T-helper 1 cell treated with Interleukin-12 subunit alpha and Interleukin-12 subunit beta and Interleukin-4 antibody, amounts not matched to agents 30 ng/mL and 1 ng/mL, for 36 hours (primary cell): ENCODE measurements at regions not wholly inside any gene's neighbourhood (a gene's known extent, or its start where the extent isn't known, plus 50 kb on each side); places are given as distances from the start of the nearest gene placed in this dataset.
"Not testable (repeated sequence)": the region's sequence is repeated elsewhere in the genome, so short reads cannot be mapped to it uniquely, and the experiment has no call there.

Experiments
- intact Hi-C: fragments of 100-400 bp; cut with micrococcal nuclease; formaldehyde crosslinking; loops from one replicate; pipeline ENCODE4 v1.15.1; 2024

GRCh38 chr3:39558775-39559306 lies 91.4 kb downstream of the MOBP start:
- intact Hi-C loops = no loop called here

GRCh38 chr3:39559543-39559942 lies 92.1 kb downstream of the MOBP start:
- intact Hi-C loops = no loop called here

GRCh38 chr3:39568508-39568907 lies 101.0 kb downstream of the MOBP start:
- intact Hi-C loops = no loop called here

GRCh38 chr3:39569095-39569494 lies 101.6 kb downstream of the MOBP start:
- intact Hi-C loops = no loop called here

GRCh38 chr3:39573392-39573791 lies 105.9 kb downstream of the MOBP start:
- intact Hi-C loops = no loop called here

- intact Hi-C loops = no loop called here
Observed at GRCh38 chr3:39577541-39577940, 110.1 kb downstream of the MOBP start.

- intact Hi-C loops = not testable (repeated sequence)
Observed at GRCh38 chr3:39586215-39586614, 118.7 kb downstream of the MOBP start.

GRCh38 chr3:39587113-39587512 lies 119.6 kb downstream of the MOBP start:
- intact Hi-C loops = no loop called here

GRCh38 chr3:39590806-39591205 lies 123.3 kb downstream of the MOBP start:
- intact Hi-C loops = no loop called here

GRCh38 chr3:39592311-39593050 lies 125.0 kb downstream of the MOBP start:
- intact Hi-C loops = no loop called here

- intact Hi-C loops = no loop called here
Observed at GRCh38 chr3:39593341-39593740, 125.9 kb downstream of the MOBP start.

- intact Hi-C loops = no loop called here
Observed at GRCh38 chr3:39601241-39601640, 133.8 kb downstream of the MOBP start.

- intact Hi-C loops = no loop called here
Observed at GRCh38 chr3:39605837-39606236, 138.4 kb downstream of the MOBP start.

GRCh38 chr3:39626198-39626597 lies 158.7 kb downstream of the MOBP start:
- intact Hi-C loops = no loop called here

- intact Hi-C loops = no loop called here
Observed at GRCh38 chr3:39631136-39631535, 163.7 kb downstream of the MOBP start.

GRCh38 chr3:39637807-39638206 lies 170.3 kb downstream of the MOBP start:
- intact Hi-C loops = no loop called here

GRCh38 chr3:39638301-39638700 lies 170.8 kb downstream of the MOBP start:
- intact Hi-C loops = no loop called here

GRCh38 chr3:39639344-39640236 lies 169.8 kb upstream of the MYRIP start:
- intact Hi-C loops = no loop called here

GRCh38 chr3:39641274-39641673 lies 168.1 kb upstream of the MYRIP start:
- intact Hi-C loops = no loop called here

- intact Hi-C loops = no loop called here
Observed at GRCh38 chr3:39644176-39644575, 165.2 kb upstream of the MYRIP start.

- intact Hi-C loops = not testable (repeated sequence)
Observed at GRCh38 chr3:39651256-39651655, 158.2 kb upstream of the MYRIP start.

GRCh38 chr3:39651993-39652739 lies 157.2 kb upstream of the MYRIP start:
- intact Hi-C loops = no loop called here
